IMR-90 (cell line): ENCODE measurements at regions not wholly inside any gene's neighbourhood (a gene's known extent, or its start where the extent isn't known, plus 50 kb on each side); places are given as distances from the start of the nearest gene placed in this dataset.
"Not testable (repeated sequence)": the region's sequence is repeated elsewhere in the genome, so short reads cannot be mapped to it uniquely, and the experiment has no call there.

Experiments used
- ATAC-seq: fragments of 200-7000 bp; cut with Tn5 transposase; 2 replicates; pipeline ENCODE4 v1.9.1; 2020; ENCODE audit warnings: low read depth, mild to moderate bottlenecking, moderate library complexity
- BruUV-seq: library from RNA; stranded (reverse); fragments of 400-500 nt; replicated peaks from 2 replicates; lab custom pipeline; 2021; lab: Mats Ljungman, UMichigan
- CTCF ChIA-PET: fragments of 300-600 bp; formaldehyde crosslinking; extraction: SDS; loops from one replicate; lab custom pipeline; 2021; ENCODE audit warnings: antibody characterized with exemption; lab: Yijun Ruan, JAX
- POLR2A ChIA-PET: fragments of 300-600 bp; sonication (Branson Sonifier 250); formaldehyde crosslinking; loops from one replicate; lab custom pipeline; 2022; ENCODE audit warnings: antibody characterized with exemption; ENCODE audit not compliant: unreplicated experiment; lab: Charles Lee
- DNase-seq: peaks from one replicate; pipeline ENCODE4 v3.0.0; 2013
- H2AFZ ChIP-seq: replicated peaks from 2 replicates; pipeline ENCODE3; 2013; ENCODE audit warnings: low read length, mild to moderate bottlenecking; ENCODE audit not compliant: poor library complexity
- H2AK5ac ChIP-seq: 2 replicates; pipeline ENCODE4 v1.6.1; 2013; ENCODE audit warnings: low read depth, low read length, inconsistent platforms
- H2AK9ac ChIP-seq: replicated peaks from 2 replicates; pipeline ENCODE3; 2013; ENCODE audit warnings: mild to moderate bottlenecking, low read depth, low read length, moderate library complexity; ENCODE audit not compliant: poor library complexity
- H2BK120ac ChIP-seq: 2 replicates; pipeline ENCODE4 v1.6.1; 2013; ENCODE audit warnings: low read depth, low read length, inconsistent platforms
- H2BK15ac ChIP-seq: 3 replicates; pipeline ENCODE4 v1.6.1; 2013; ENCODE audit warnings: low read depth, low read length, inconsistent platforms
- H2BK20ac ChIP-seq: 2 replicates; pipeline ENCODE4 v1.6.1; 2013; ENCODE audit warnings: low read depth, mild to moderate bottlenecking, inconsistent platforms, low read length, moderate library complexity
- H2BK5ac ChIP-seq: 2 replicates; pipeline ENCODE4 v1.6.1; 2013; ENCODE audit warnings: mild to moderate bottlenecking, low read depth, low read length, inconsistent platforms; ENCODE audit not compliant: poor library complexity, severe bottlenecking
- H3K14ac ChIP-seq: replicated peaks from 2 replicates; pipeline ENCODE4 v1.6.1; 2013; ENCODE audit warnings: low read depth, low read length, inconsistent platforms
- H3K18ac ChIP-seq: 2 replicates; pipeline ENCODE4 v1.6.1; 2013; ENCODE audit warnings: low read depth, low read length, control low read depth
- H3K23ac ChIP-seq: 2 replicates; pipeline ENCODE4 v1.6.1; 2013; ENCODE audit warnings: low read depth, low read length, inconsistent platforms
- H3K27ac ChIP-seq: 2 replicates; pipeline ENCODE4 v1.5.1; 2013; ENCODE audit warnings: mild to moderate bottlenecking, control low read depth, low read length; ENCODE audit not compliant: insufficient read depth
- H3K27me3 ChIP-seq: 2 replicates; pipeline ENCODE4 v1.6.1; 2013; ENCODE audit warnings: low read length; ENCODE audit not compliant: control insufficient read depth, insufficient read depth
- H3K36me3 ChIP-seq: 2 replicates; pipeline ENCODE4 v1.6.1; 2013; ENCODE audit warnings: low read length, mixed read lengths; ENCODE audit not compliant: control insufficient read depth, insufficient read depth
- H3K4ac ChIP-seq: 2 replicates; pipeline ENCODE4 v1.6.1; 2013; ENCODE audit warnings: low read depth, low read length, inconsistent platforms
- H3K4me1 ChIP-seq: 2 replicates; pipeline ENCODE4 v1.6.1; 2013; ENCODE audit warnings: low read length, mixed read lengths; ENCODE audit not compliant: control insufficient read depth, insufficient read depth
- H3K4me2 ChIP-seq: 2 replicates; pipeline ENCODE4 v1.6.1; 2013; ENCODE audit warnings: low read depth, mild to moderate bottlenecking, control low read depth, low read length, moderate library complexity
- H3K4me3 ChIP-seq: 2 replicates; pipeline ENCODE4 v1.5.1; 2013; ENCODE audit warnings: low read depth, mild to moderate bottlenecking, control low read depth, low read length, moderate library complexity; ENCODE audit not compliant: insufficient read depth
- H3K56ac ChIP-seq: 2 replicates; pipeline ENCODE4 v1.6.1; 2013; ENCODE audit warnings: low read length, inconsistent platforms; ENCODE audit not compliant: insufficient read depth; ENCODE audit errors: extremely low read depth
- H3K79me1 ChIP-seq, 2 experiments: 2 replicates each; pipeline ENCODE4 v1.6.1; 2013; ENCODE audit warnings: low read length in 2 of 2, inconsistent platforms in 1 of 2, low read depth in 1 of 2
- H3K9ac ChIP-seq: 2 replicates; pipeline ENCODE4 v1.6.1; 2013; ENCODE audit warnings: low read depth, low read length, control low read depth
- H3K9me1 ChIP-seq: 2 replicates; pipeline ENCODE4 v1.6.1; 2013; ENCODE audit warnings: low read length, inconsistent platforms; ENCODE audit not compliant: insufficient read depth
- H3K9me3 ChIP-seq: 2 replicates; pipeline ENCODE4 v1.6.1; 2013; ENCODE audit warnings: low read length; ENCODE audit not compliant: control insufficient read depth, insufficient read depth
- H4K20me1 ChIP-seq: 2 replicates; pipeline ENCODE4 v1.6.1; 2013; ENCODE audit warnings: low read length, inconsistent platforms; ENCODE audit not compliant: insufficient read depth
- H4K5ac ChIP-seq: 2 replicates; pipeline ENCODE4 v1.6.1; 2013; ENCODE audit warnings: mild to moderate bottlenecking, low read depth, low read length, control low read depth
- H4K8ac ChIP-seq, 2 experiments: 2 replicates each; pipeline ENCODE4 v1.6.1; 2013; ENCODE audit warnings: low read depth in 2 of 2, low read length in 2 of 2, control low read depth in 1 of 2, inconsistent platforms in 1 of 2
- H4K91ac ChIP-seq: 2 replicates; pipeline ENCODE4 v1.6.1; 2013; ENCODE audit warnings: low read depth, low read length, inconsistent platforms; ENCODE audit not compliant: insufficient read depth
- WGBS, 2 experiments: methylation state at CpG; one replicate each; pipeline versions ENCODE4 v1.1.5 to v1.1.7; 2013; ENCODE audit warnings: missing lambda C conversion rate in 2 of 2; ENCODE audit not compliant: insufficient read length in 1 of 2; ENCODE audit errors: extremely low coverage in 2 of 2; 5-methylcytosine and 5-hydroxymethylcytosine counted together
- dilution Hi-C: fragments of 300-500 bp; cut with HindIII; formaldehyde crosslinking; loops from one replicate; pipeline ENCODE4 v1.14.3; 2018; ENCODE audit warnings: low sequenced_read_pairs; ENCODE audit not compliant: unreplicated experiment
- in situ Hi-C: fragments of 300-500 bp; cut with MboI; formaldehyde crosslinking; loops from 3 replicates; pipeline ENCODE4 v1.14.3; 2019; ENCODE audit warnings: low sequenced_read_pairs, inconsistent platforms, mixed read lengths
- intact Hi-C: fragments of 100-400 bp; cut with micrococcal nuclease; formaldehyde crosslinking; loops from 2 replicates; pipeline ENCODE4 v1.10.0; 2022

DNA sequence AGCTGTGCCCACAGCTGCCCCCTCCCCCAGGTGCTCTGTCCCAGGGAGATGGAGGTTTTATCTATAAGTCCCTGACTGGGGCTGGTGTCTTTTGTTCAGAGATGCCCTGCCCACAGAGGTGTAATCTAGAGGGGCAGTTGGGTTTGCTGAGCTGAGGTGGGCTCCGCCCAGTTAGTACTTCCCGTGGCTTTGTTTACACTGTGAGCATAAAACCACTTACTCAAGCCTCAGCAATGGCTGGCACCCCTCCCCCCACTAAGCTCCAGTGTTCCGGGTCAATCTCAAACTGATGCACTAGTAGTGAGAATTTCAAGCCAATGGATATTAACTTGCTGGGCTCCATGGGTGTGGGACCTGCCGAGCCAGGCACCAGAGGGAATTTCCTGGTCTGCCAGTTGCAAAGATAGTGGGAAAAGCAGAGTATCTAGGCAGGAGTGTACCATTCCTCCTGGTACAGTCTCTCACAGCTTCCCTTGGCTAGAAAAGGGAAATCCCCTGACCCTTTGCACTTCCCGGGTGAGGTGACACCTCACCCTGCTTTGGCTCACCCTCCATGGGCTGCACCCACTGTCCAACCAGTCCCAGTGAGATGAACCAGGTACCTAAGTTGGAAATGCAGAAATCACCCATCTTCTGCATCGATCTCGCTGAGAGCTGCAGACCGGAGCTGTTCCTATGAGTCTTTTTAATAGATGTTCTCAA is 509.6 kb downstream of the TMEM38B start:
- not testable (repeated sequence) for H3K4ac ChIP-seq

More for the DNA sequence above, 509.6 kb downstream of the TMEM38B start:
- H2BK5ac ChIP-seq, H3K36me3 ChIP-seq, H2BK120ac ChIP-seq, H4K20me1 ChIP-seq, ATAC-seq, H3K4me1 ChIP-seq, H3K4me3 ChIP-seq, CTCF ChIA-PET, BruUV-seq, H3K9ac ChIP-seq, H3K56ac ChIP-seq, H4K5ac ChIP-seq, H2AK9ac ChIP-seq, DNase-seq, intact Hi-C loops, H3K79me1 ChIP-seq, H3K27me3 ChIP-seq, H2BK15ac ChIP-seq, H2AK5ac ChIP-seq, H3K9me3 ChIP-seq, H3K9me1 ChIP-seq, H3K14ac ChIP-seq, POLR2A ChIA-PET, H3K18ac ChIP-seq, H2BK20ac ChIP-seq, H2AFZ ChIP-seq, H3K27ac ChIP-seq, dilution Hi-C loops, H4K91ac ChIP-seq, H3K4me2 ChIP-seq, in situ Hi-C loops, H4K8ac ChIP-seq, H3K23ac ChIP-seq: not testable (repeated sequence)
- no CpG with 5 or more reads among the region's 8 CpGs for WGBS, 2 experiments
